A673 (cell line): ENCODE measurements at regions not wholly inside any gene's neighbourhood (a gene's known extent, or its start where the extent isn't known, plus 50 kb on each side); places are given as distances from the start of the nearest gene placed in this dataset.

Experiments
- EZH2 ChIP-seq: fragments of 200-600 bp; sonication (generic); IDR thresholded peaks from 2 replicates; pipeline ENCODE4 v1.6.1; 2017; ENCODE audit warnings: borderline replicate concordance, low read depth, mild to moderate bottlenecking, mixed read lengths, antibody characterized with exemption, low read length; ENCODE audit not compliant: poor library complexity, severe bottlenecking
- TF ChIP-seq, protein P1 (sequence below): fragments of 300-800, 200-600 bp; sonication (generic); conservative IDR thresholded peaks from 2 replicates; pipeline ENCODE4 v1.5.1; 2017; ENCODE audit warnings: low read depth, mild to moderate bottlenecking, antibody characterized with exemption, low read length, moderate library complexity, mixed read lengths

DNA sequence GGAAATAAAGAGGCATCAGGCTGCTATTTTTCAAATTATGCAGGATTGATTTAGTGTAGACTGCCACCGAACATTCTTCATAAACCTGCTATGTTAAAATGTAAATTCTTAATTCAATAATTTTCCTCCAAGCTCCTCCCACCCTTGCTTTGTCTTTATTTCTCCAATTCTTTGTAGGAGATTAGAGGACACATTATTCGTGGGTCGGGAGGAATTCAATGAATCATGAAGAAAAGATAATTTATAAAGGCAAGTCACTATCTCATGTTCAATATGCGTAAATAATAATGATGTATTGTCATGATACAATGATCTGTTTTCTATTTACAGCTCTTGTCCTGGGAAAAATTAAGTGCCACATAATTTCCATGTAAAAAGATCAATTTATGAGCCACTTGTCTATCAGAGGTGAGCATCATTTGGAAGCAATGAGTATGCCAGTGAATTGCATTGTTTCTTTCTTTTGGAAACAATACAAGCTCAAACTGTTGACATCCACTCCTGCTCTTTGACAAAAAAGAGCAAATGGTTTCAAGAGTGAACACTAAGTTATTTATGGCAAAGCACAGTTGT lies 148.0 kb upstream of the MITF start:
- TF ChIP-seq, protein P1, sequence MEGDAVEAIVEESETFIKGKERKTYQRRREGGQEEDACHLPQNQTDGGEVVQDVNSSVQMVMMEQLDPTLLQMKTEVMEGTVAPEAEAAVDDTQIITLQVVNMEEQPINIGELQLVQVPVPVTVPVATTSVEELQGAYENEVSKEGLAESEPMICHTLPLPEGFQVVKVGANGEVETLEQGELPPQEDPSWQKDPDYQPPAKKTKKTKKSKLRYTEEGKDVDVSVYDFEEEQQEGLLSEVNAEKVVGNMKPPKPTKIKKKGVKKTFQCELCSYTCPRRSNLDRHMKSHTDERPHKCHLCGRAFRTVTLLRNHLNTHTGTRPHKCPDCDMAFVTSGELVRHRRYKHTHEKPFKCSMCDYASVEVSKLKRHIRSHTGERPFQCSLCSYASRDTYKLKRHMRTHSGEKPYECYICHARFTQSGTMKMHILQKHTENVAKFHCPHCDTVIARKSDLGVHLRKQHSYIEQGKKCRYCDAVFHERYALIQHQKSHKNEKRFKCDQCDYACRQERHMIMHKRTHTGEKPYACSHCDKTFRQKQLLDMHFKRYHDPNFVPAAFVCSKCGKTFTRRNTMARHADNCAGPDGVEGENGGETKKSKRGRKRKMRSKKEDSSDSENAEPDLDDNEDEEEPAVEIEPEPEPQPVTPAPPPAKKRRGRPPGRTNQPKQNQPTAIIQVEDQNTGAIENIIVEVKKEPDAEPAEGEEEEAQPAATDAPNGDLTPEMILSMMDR, result no peak
- no peak for TF ChIP-seq EZH2
